GM23338 (cell line): ENCODE measurements at regions not wholly inside any gene's neighbourhood (a gene's known extent, or its start where the extent isn't known, plus 50 kb on each side); places are given as distances from the start of the nearest gene placed in this dataset.

ENCODE experiments used
- ATAC-seq: fragments of 200-7000 bp; cut with Tn5 transposase; 3 replicates; pipeline ENCODE4 v1.9.1; 2020
- DNase-seq: peaks from one replicate; pipeline ENCODE4 v3.0.0-alpha.2; 2015; ENCODE audit warnings: low spot score
- H2AFZ ChIP-seq: fragments of 200-600 bp; sonication (generic); 2 replicates; pipeline ENCODE4 v1.8.0; 2016; ENCODE audit warnings: antibody characterized with exemption, mild to moderate bottlenecking, moderate library complexity
- H3F3A ChIP-seq: fragments of 200-600 bp; sonication (generic); replicated peaks from 2 replicates; pipeline ENCODE4 v1.8.0; 2017; ENCODE audit warnings: antibody characterized with exemption, mixed run types, low read depth
- H3K27ac ChIP-seq: fragments of 200-600 bp; sonication (generic); 2 replicates; pipeline ENCODE4 v1.6.1; 2016; ENCODE audit warnings: low read depth
- H3K27me3 ChIP-seq: fragments of 200-600 bp; sonication (generic); 2 replicates; pipeline ENCODE4 v1.8.0; 2016; ENCODE audit warnings: mild to moderate bottlenecking, mixed run types, moderate library complexity; ENCODE audit not compliant: insufficient read depth
- H3K36me3 ChIP-seq: fragments of 200-600 bp; sonication (generic); 2 replicates; pipeline ENCODE4 v1.8.0; 2016; ENCODE audit warnings: mild to moderate bottlenecking; ENCODE audit not compliant: insufficient read depth
- H3K4me1 ChIP-seq: fragments of 200-600 bp; sonication (generic); 2 replicates; pipeline ENCODE4 v1.8.0; 2016; ENCODE audit warnings: mild to moderate bottlenecking, moderate library complexity; ENCODE audit not compliant: insufficient read depth
- H3K4me2 ChIP-seq: fragments of 200-600 bp; sonication (generic); 2 replicates; pipeline ENCODE4 v1.7.1; 2017; ENCODE audit warnings: mixed run types
- H3K4me3 ChIP-seq: fragments of 200-600 bp; sonication (generic); 2 replicates; pipeline ENCODE4 v1.6.1; 2016; ENCODE audit warnings: mixed run types
- H3K79me2 ChIP-seq: fragments of 200-600 bp; sonication (generic); replicated peaks from 2 replicates; pipeline ENCODE4 v1.8.0; 2017; ENCODE audit warnings: mild to moderate bottlenecking; ENCODE audit not compliant: insufficient read depth
- H3K9me2 ChIP-seq: fragments of 200-600 bp; sonication (generic); 2 replicates; pipeline ENCODE4 v1.8.0; 2017; ENCODE audit not compliant: insufficient read depth
- H4K20me1 ChIP-seq: fragments of 200-600 bp; sonication (generic); replicated peaks from 2 replicates; pipeline ENCODE4 v1.8.0; 2017; ENCODE audit warnings: mild to moderate bottlenecking; ENCODE audit not compliant: insufficient read depth
- H3K27ac Mint-ChIP-seq: 2 replicates; pipeline ENCODE4 v1.8.0; 2020; ENCODE audit warnings: inconsistent platforms, mild to moderate bottlenecking, moderate library complexity, mixed read lengths
- H3K27me3 Mint-ChIP-seq: 3 replicates; pipeline ENCODE4 v1.8.0; 2022; ENCODE audit warnings: low read depth, mild to moderate bottlenecking, moderate library complexity, mixed read lengths, inconsistent platforms; ENCODE audit not compliant: insufficient read depth, poor library complexity
- H3K36me3 Mint-ChIP-seq: 3 replicates; pipeline ENCODE4 v1.8.0; 2021; ENCODE audit warnings: low read depth, mild to moderate bottlenecking, inconsistent platforms, moderate library complexity, mixed read lengths
- H3K4me1 Mint-ChIP-seq: 3 replicates; pipeline ENCODE4 v1.8.0; 2020; ENCODE audit warnings: mild to moderate bottlenecking, inconsistent platforms, mixed read lengths
- H3K4me3 Mint-ChIP-seq: 3 replicates; pipeline ENCODE4 v1.8.0; 2021; ENCODE audit warnings: moderate library complexity, mild to moderate bottlenecking, inconsistent platforms, mixed read lengths
- H3K9me3 Mint-ChIP-seq: 3 replicates; pipeline ENCODE4 v1.8.0; 2020; ENCODE audit warnings: moderate library complexity, mild to moderate bottlenecking, inconsistent platforms, mixed read lengths
- CREB1 ChIP-seq: fragments of 250-450 bp; sonication (Bioruptor Pico); IDR thresholded peaks from 2 replicates; pipeline ENCODE4 v1.5.0; 2020; ENCODE audit warnings: low read depth, mild to moderate bottlenecking, moderate library complexity
- CTCF ChIP-seq, 2 experiments: fragments of 200-600 bp in 1 of 2; sonication (generic) in 1 of 2; conservative IDR thresholded peaks; 2 replicates each; pipeline versions ENCODE4 v1.5.1 to v1.6.1; 2016 to 2017; ENCODE audit warnings: antibody characterized with exemption in 2 of 2, low read depth in 2 of 2, mild to moderate bottlenecking in 2 of 2, moderate library complexity in 1 of 2
- EZH2 ChIP-seq: fragments of 200-600 bp; sonication (generic); IDR thresholded peaks from one replicate; pipeline ENCODE4 v1.8.0; 2017; ENCODE audit warnings: antibody characterized with exemption, mild to moderate bottlenecking, low read depth; ENCODE audit not compliant: unreplicated experiment
- EZH2phosphoT487 ChIP-seq: fragments of 200-600 bp; sonication (generic); IDR thresholded peaks from one replicate; pipeline ENCODE4 v1.8.1; 2018; ENCODE audit warnings: antibody characterized with exemption; ENCODE audit not compliant: unreplicated experiment
- JUNB ChIP-seq: IDR thresholded peaks from one replicate; pipeline ENCODE4 v1.6.1; 2016; ENCODE audit warnings: antibody characterized with exemption; ENCODE audit not compliant: unreplicated experiment
- NANOG ChIP-seq: IDR thresholded peaks from 2 replicates; pipeline ENCODE4 v1.6.1; 2016; ENCODE audit warnings: antibody characterized with exemption, borderline replicate concordance
- POLR2AphosphoS5 ChIP-seq: IDR thresholded peaks from 2 replicates; pipeline ENCODE4 v1.6.1; 2016; ENCODE audit warnings: antibody characterized with exemption, low read depth
- STAT1 ChIP-seq: IDR thresholded peaks from one replicate; pipeline ENCODE4 v1.6.1; 2016; ENCODE audit warnings: antibody characterized with exemption; ENCODE audit not compliant: unreplicated experiment
- ZNF114 ChIP-seq: fragments of 250-450 bp; sonication (Bioruptor Pico); IDR thresholded peaks from 2 replicates; pipeline ENCODE4 v1.5.0; 2020; ENCODE audit warnings: mild to moderate bottlenecking, moderate library complexity
- ZNF331 ChIP-seq: fragments of 250-450 bp; sonication (Bioruptor Pico); IDR thresholded peaks from 2 replicates; pipeline ENCODE4 v1.5.0; 2020; ENCODE audit warnings: low read depth, mild to moderate bottlenecking, moderate library complexity
- TF ChIP-seq, protein P1 (sequence below): fragments of 250-450 bp; sonication (Bioruptor Pico); IDR thresholded peaks from 2 replicates; pipeline ENCODE4 v1.5.0; 2020; ENCODE audit warnings: mild to moderate bottlenecking, moderate library complexity
- TF ChIP-seq, protein P2 (sequence below): IDR thresholded peaks from one replicate; pipeline ENCODE4 v1.6.1; 2018; ENCODE audit warnings: antibody characterized with exemption; ENCODE audit not compliant: unreplicated experiment
- TF ChIP-seq, protein P3 (sequence below): IDR thresholded peaks from 2 replicates; pipeline ENCODE4 v1.6.1; 2016; ENCODE audit warnings: antibody characterized with exemption

- DNase-seq = no peak
- TF ChIP-seq CTCF (conservative IDR thresholded peaks at IDR 0.05; ENCODE audit: low read depth in 2 of 2) = no peak
- TF ChIP-seq, protein P1, sequence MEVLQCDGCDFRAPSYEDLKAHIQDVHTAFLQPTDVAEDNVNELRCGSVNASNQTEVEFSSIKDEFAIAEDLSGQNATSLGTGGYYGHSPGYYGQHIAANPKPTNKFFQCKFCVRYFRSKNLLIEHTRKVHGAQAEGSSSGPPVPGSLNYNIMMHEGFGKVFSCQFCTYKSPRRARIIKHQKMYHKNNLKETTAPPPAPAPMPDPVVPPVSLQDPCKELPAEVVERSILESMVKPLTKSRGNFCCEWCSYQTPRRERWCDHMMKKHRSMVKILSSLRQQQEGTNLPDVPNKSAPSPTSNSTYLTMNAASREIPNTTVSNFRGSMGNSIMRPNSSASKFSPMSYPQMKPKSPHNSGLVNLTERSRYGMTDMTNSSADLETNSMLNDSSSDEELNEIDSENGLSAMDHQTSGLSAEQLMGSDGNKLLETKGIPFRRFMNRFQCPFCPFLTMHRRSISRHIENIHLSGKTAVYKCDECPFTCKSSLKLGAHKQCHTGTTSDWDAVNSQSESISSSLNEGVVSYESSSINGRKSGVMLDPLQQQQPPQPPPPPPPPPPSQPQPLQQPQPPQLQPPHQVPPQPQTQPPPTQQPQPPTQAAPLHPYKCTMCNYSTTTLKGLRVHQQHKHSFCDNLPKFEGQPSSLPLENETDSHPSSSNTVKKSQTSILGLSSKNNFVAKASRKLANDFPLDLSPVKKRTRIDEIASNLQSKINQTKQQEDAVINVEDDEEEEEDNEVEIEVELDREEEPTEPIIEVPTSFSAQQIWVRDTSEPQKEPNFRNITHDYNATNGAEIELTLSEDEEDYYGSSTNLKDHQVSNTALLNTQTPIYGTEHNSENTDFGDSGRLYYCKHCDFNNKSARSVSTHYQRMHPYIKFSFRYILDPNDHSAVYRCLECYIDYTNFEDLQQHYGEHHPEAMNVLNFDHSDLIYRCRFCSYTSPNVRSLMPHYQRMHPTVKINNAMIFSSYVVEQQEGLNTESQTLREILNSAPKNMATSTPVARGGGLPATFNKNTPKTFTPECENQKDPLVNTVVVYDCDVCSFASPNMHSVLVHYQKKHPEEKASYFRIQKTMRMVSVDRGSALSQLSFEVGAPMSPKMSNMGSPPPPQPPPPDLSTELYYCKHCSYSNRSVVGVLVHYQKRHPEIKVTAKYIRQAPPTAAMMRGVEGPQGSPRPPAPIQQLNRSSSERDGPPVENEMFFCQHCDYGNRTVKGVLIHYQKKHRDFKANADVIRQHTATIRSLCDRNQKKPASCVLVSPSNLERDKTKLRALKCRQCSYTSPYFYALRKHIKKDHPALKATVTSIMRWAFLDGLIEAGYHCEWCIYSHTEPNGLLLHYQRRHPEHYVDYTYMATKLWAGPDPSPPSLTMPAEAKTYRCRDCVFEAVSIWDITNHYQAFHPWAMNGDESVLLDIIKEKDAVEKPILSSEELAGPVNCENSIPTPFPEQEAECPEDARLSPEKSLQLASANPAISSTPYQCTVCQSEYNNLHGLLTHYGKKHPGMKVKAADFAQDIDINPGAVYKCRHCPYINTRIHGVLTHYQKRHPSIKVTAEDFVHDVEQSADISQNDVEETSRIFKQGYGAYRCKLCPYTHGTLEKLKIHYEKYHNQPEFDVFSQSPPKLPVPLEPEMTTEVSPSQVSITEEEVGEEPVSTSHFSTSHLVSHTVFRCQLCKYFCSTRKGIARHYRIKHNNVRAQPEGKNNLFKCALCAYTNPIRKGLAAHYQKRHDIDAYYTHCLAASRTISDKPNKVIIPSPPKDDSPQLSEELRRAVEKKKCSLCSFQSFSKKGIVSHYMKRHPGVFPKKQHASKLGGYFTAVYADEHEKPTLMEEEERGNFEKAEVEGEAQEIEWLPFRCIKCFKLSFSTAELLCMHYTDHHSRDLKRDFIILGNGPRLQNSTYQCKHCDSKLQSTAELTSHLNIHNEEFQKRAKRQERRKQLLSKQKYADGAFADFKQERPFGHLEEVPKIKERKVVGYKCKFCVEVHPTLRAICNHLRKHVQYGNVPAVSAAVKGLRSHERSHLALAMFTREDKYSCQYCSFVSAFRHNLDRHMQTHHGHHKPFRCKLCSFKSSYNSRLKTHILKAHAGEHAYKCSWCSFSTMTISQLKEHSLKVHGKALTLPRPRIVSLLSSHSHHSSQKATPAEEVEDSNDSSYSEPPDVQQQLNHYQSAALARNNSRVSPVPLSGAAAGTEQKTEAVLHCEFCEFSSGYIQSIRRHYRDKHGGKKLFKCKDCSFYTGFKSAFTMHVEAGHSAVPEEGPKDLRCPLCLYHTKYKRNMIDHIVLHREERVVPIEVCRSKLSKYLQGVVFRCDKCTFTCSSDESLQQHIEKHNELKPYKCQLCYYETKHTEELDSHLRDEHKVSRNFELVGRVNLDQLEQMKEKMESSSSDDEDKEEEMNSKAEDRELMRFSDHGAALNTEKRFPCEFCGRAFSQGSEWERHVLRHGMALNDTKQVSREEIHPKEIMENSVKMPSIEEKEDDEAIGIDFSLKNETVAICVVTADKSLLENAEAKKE (CRISPR knock-in tag) = no peak
- TF ChIP-seq, protein P2, sequence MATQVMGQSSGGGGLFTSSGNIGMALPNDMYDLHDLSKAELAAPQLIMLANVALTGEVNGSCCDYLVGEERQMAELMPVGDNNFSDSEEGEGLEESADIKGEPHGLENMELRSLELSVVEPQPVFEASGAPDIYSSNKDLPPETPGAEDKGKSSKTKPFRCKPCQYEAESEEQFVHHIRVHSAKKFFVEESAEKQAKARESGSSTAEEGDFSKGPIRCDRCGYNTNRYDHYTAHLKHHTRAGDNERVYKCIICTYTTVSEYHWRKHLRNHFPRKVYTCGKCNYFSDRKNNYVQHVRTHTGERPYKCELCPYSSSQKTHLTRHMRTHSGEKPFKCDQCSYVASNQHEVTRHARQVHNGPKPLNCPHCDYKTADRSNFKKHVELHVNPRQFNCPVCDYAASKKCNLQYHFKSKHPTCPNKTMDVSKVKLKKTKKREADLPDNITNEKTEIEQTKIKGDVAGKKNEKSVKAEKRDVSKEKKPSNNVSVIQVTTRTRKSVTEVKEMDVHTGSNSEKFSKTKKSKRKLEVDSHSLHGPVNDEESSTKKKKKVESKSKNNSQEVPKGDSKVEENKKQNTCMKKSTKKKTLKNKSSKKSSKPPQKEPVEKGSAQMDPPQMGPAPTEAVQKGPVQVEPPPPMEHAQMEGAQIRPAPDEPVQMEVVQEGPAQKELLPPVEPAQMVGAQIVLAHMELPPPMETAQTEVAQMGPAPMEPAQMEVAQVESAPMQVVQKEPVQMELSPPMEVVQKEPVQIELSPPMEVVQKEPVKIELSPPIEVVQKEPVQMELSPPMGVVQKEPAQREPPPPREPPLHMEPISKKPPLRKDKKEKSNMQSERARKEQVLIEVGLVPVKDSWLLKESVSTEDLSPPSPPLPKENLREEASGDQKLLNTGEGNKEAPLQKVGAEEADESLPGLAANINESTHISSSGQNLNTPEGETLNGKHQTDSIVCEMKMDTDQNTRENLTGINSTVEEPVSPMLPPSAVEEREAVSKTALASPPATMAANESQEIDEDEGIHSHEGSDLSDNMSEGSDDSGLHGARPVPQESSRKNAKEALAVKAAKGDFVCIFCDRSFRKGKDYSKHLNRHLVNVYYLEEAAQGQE = no peak
- TF ChIP-seq EZH2 = no peak
- TF ChIP-seq ZNF114 (CRISPR knock-in tag) = no peak
- no peak for TF ChIP-seq EZH2phosphoT487
- TF ChIP-seq STAT1 = no peak
- no peak for TF ChIP-seq JUNB
- no peak for TF ChIP-seq ZNF331 (CRISPR knock-in tag)
- TF ChIP-seq, protein P3, sequence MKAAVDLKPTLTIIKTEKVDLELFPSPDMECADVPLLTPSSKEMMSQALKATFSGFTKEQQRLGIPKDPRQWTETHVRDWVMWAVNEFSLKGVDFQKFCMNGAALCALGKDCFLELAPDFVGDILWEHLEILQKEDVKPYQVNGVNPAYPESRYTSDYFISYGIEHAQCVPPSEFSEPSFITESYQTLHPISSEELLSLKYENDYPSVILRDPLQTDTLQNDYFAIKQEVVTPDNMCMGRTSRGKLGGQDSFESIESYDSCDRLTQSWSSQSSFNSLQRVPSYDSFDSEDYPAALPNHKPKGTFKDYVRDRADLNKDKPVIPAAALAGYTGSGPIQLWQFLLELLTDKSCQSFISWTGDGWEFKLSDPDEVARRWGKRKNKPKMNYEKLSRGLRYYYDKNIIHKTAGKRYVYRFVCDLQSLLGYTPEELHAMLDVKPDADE = no peak
- no peak for TF ChIP-seq NANOG
- no peak for TF ChIP-seq CREB1 (CRISPR knock-in tag)
- no peak for TF ChIP-seq POLR2AphosphoS5
- Histone ChIP-seq H3K36me3 (no peaks in the 10 kb centered on the region), H3K9me2 (peaks cover 2% of the 10 kb centered on the region; the same call in 1 of the 2 replicates), H3K79me2 (no peaks in the 10 kb centered on the region), H3K27me3 (no peaks in the 10 kb centered on the region), H3K4me3 (no peak overlapping the region), H4K20me1 (no peaks in the 10 kb centered on the region), H3K4me1 (peaks cover 69% of the 10 kb centered on the region), H3F3A (no peaks in the 10 kb centered on the region), H3K4me2 (no peak overlapping the region), H3K27ac (no peak overlapping the region), H2AFZ (no peak overlapping the region)
- H3K27ac Mint-ChIP-seq = no peak overlapping the region
- no peaks in the 10 kb centered on the region for H3K27me3 Mint-ChIP-seq
- no peak; the same call in 1 of the 3 replicates for ATAC-seq
- no peak overlapping the region for H3K4me3 Mint-ChIP-seq
- no peaks in the 10 kb centered on the region; the same call in 2 of the 3 replicates for H3K36me3 Mint-ChIP-seq
- H3K9me3 Mint-ChIP-seq = no peaks in the 10 kb centered on the region
- peaks cover 62% of the 10 kb centered on the region for H3K4me1 Mint-ChIP-seq
Measured at GRCh38 chr1:81511281-81511680, 289.5 kb upstream of the ADGRL2 start.
